ENCODE measurements at regions not wholly inside any gene's neighbourhood (a gene's known extent, or its start where the extent isn't known, plus 50 kb on each side); places are given as distances from the start of the nearest gene placed in this dataset.

GRCh38 chr6:126919947-126920346 is 198.5 kb upstream of the RSPO3 start:
- TF ChIP-seq TCF7 (IDR thresholded peaks at IDR 0.05; ENCODE audit: borderline replicate concordance) (no peak), PAX8 (IDR thresholded peaks at IDR 0.05) (no peak), HSF1 (IDR thresholded peaks at IDR 0.05; ENCODE audit: low read depth, low read length) (no peak), BACH1 (IDR thresholded peaks at IDR 0.05; ENCODE audit: borderline replicate concordance) (no peak), YBX1 (IDR thresholded peaks at IDR 0.05) (no peak), ATF7 (IDR thresholded peaks at IDR 0.05; ENCODE audit: low read depth) (no peak), IRF4 (IDR thresholded peaks at IDR 0.05; ENCODE audit: low read depth, low read length) (no peak), RAD51 (IDR thresholded peaks at IDR 0.05) (no peak), IRF5 (IDR thresholded peaks at IDR 0.05; ENCODE audit: borderline replicate concordance) (no peak), TAF1 (IDR thresholded peaks at IDR 0.05; ENCODE audit: borderline replicate concordance, low read depth, low read length) (no peak), ZNF207 (IDR thresholded peaks at IDR 0.05; ENCODE audit: borderline replicate concordance) (no peak)
- H4K20me1 ChIP-seq (ENCODE audit: control insufficient read depth, insufficient read depth), result no peaks in the 10 kb centered on the region
- ChIA-PET CTCF (interaction anchor here (0.8 kb wide), 1 partner anchor 8 kb away, joined by 3 read pairs; no protein-coding TSS in a partner anchor), POLR2A (no interaction called here), SMC1A (ENCODE audit: uncharacterized antibody, unreplicated experiment) (no interaction called here), RAD21 (ENCODE audit: unreplicated experiment) (no interaction called here)
- H2AFZ ChIP-seq (ENCODE audit: control insufficient read depth, low read depth, low read length), result no peak overlapping the region
- DNase-seq (ENCODE audit: low read depth, low spot score) (no peak), ATAC-seq (no peak), FAIRE-seq (no peak)
- no peak overlapping the region for H3K4me3 ChIP-seq
- BruUV-seq (replicated peaks), result no TSS peak
- no peaks in the 10 kb centered on the region for H3K27me3 ChIP-seq (replicated peaks in 1 of 2; ENCODE audit: control insufficient read depth in 2 of 2, insufficient read depth in 2 of 2, low read length in 1 of 2)
- no peaks in the 10 kb centered on the region for H3K79me2 ChIP-seq (ENCODE audit: control insufficient read depth, insufficient read depth, low read length)
- no peak overlapping the region for H3K9ac ChIP-seq (ENCODE audit: control insufficient read depth, insufficient read depth, low read length)
- H3K9me3 ChIP-seq (replicated peaks; ENCODE audit: control insufficient read depth, insufficient read depth, low read length), result no peaks in the 10 kb centered on the region
- H3K4me1 ChIP-seq (ENCODE audit: control insufficient read depth, insufficient read depth, low read length), result no peaks in the 10 kb centered on the region
- no peak overlapping the region for H3K4me2 ChIP-seq (ENCODE audit: control insufficient read depth, insufficient read depth)
- in situ Hi-C loops (cut with MboI), result no loop called here
- WGBS (ENCODE audit: insufficient coverage, insufficient replicate concordance, low lambda C conversion rate, missing lambda C conversion rate), result 0% methylated on average over 1 of the region's 1 CpG
- intact Hi-C loops (cut with micrococcal nuclease; ENCODE audit: unreplicated experiment), result no loop called here
- H3K36me3 ChIP-seq (ENCODE audit: control insufficient read depth in 2 of 2, insufficient read depth in 2 of 2, low read length in 1 of 2), result no peaks in the 10 kb centered on the region
- no peak overlapping the region for H3K27ac ChIP-seq (ENCODE audit: control insufficient read depth, insufficient read depth)

Measured in GM12878 (cell line).